MM.1S (cell line): ENCODE measurements at regions not wholly inside any gene's neighbourhood (a gene's known extent, or its start where the extent isn't known, plus 50 kb on each side); places are given as distances from the start of the nearest gene placed in this dataset.

Experiments
- EZH2 ChIP-seq: fragments of 300-600 bp; sonication (generic); optimal IDR thresholded peaks from 2 replicates; pipeline ENCODE3; 2017; ENCODE audit warnings: low read depth, mild to moderate bottlenecking, antibody characterized with exemption, low read length, mixed read lengths
- TF ChIP-seq, protein P1 (sequence below): fragments of 300-600 bp; sonication (generic); IDR thresholded peaks from 2 replicates; pipeline ENCODE4 v1.5.1; 2016; ENCODE audit warnings: antibody characterized with exemption, low read length, mixed read lengths

DNA sequence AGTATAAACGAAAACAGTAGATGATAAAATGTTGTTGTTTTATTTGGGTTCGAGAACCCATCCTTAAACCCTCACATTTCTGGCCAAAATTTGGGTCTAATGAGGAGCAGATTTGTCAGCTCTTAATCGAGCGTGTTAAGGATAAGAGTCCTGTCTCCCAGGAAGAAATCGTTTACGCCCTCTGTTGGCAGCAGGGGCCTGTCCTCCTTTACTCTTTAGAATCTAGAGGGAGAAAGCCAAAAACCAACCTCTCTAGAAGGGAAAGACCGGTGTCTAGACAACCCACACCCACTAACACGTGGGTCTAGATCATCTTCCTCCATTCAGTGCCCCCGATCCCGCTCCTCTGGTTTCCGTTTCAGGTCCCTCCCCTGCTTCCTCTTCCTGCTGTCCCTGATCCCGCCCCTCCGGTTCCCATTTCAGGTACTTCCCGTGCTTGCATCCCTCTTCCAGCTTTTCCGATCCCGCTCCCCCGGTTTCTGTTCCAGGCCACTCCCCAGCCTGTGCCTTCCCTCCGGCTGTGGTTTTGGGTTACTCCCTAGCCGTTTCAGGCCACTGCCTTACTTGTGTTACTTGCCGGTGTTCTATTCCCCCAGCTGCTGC lies 339.1 kb downstream of the PAPSS1 start:
- TF ChIP-seq, protein P1, sequence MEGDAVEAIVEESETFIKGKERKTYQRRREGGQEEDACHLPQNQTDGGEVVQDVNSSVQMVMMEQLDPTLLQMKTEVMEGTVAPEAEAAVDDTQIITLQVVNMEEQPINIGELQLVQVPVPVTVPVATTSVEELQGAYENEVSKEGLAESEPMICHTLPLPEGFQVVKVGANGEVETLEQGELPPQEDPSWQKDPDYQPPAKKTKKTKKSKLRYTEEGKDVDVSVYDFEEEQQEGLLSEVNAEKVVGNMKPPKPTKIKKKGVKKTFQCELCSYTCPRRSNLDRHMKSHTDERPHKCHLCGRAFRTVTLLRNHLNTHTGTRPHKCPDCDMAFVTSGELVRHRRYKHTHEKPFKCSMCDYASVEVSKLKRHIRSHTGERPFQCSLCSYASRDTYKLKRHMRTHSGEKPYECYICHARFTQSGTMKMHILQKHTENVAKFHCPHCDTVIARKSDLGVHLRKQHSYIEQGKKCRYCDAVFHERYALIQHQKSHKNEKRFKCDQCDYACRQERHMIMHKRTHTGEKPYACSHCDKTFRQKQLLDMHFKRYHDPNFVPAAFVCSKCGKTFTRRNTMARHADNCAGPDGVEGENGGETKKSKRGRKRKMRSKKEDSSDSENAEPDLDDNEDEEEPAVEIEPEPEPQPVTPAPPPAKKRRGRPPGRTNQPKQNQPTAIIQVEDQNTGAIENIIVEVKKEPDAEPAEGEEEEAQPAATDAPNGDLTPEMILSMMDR: no peak
- no peak for TF ChIP-seq EZH2
